Transverse colon (tissue), 4 donors: ENCODE measurements at regions not wholly inside any gene's neighbourhood (a gene's known extent, or its start where the extent isn't known, plus 50 kb on each side); places are given as distances from the start of the nearest gene placed in this dataset.

Experiments used
- CTCF ChIP-seq, 5 experiments: fragments of 200-600 bp in 3 of 5; fragments of 450-650 bp in 2 of 5; sonication (generic) in 3 of 5; IDR thresholded peaks; 1 replicate in 2 of 5; 2 replicates in 3 of 5; pipeline ENCODE4 v1.5.1; 2016 to 2017; ENCODE audit warnings: antibody characterized with exemption in 5 of 5, inconsistent platforms in 3 of 5, mild to moderate bottlenecking in 2 of 5, moderate library complexity in 1 of 5
- POLR2A ChIP-seq: fragments of 450-650 bp; IDR thresholded peaks from one replicate; pipeline ENCODE4 v1.6.1; 2016; ENCODE audit warnings: antibody characterized with exemption, mild to moderate bottlenecking, moderate library complexity
- POLR2AphosphoS5 ChIP-seq, 3 donors: sonication (generic); formaldehyde crosslinking; IDR thresholded peaks; one replicate each; pipeline ENCODE4 v1.6.1; 2016; ENCODE audit warnings: antibody characterized with exemption in 3 of 3

GRCh38 chr17:27038676-27039075, 255.2 kb upstream of the WSB1 start:
- TF ChIP-seq CTCF (IDR thresholded peaks at IDR 0.05) = no peak
- no peak for TF ChIP-seq POLR2A
- no peak for TF ChIP-seq POLR2AphosphoS5 (IDR thresholded peaks at IDR 0.05)
